GM19193 (cell line): ENCODE measurements at regions not wholly inside any gene's neighbourhood (a gene's known extent, or its start where the extent isn't known, plus 50 kb on each side); places are given as distances from the start of the nearest gene placed in this dataset.

Experiments
- POLR2A ChIP-seq: IDR thresholded peaks from 4 replicates; pipeline ENCODE4 v1.6.1; 2011; ENCODE audit not compliant: insufficient read depth, insufficient read length; ENCODE audit errors: extremely low read depth

- TF ChIP-seq POLR2A = no peak
Observed at GRCh38 chr12:4030929-4031702, 157.9 kb upstream of the PARP11 start.

DNA sequence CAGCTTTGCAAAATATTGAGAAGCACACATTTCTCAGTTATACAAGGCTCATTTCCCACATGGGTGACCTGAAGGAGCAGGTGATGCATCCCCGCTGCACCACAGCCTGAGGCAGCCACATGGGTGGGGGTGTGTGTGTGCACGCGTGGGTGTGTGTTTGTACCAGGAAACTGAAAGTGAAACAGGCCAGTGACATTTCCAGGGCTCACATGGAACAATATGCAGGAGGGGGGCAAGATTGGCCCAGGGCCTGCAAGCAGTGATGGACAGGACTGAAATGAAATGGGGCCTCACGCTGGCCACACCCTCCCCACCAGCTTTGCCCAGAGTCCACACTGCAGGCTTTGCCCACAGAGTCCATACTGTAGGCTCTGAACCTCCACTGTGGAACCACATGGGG is 154.2 kb upstream of the PARP11 start:
- TF ChIP-seq POLR2A = no peak

- no peak for TF ChIP-seq POLR2A
Observed at GRCh38 chr12:4026517-4026916, 153.3 kb upstream of the PARP11 start.

DNA sequence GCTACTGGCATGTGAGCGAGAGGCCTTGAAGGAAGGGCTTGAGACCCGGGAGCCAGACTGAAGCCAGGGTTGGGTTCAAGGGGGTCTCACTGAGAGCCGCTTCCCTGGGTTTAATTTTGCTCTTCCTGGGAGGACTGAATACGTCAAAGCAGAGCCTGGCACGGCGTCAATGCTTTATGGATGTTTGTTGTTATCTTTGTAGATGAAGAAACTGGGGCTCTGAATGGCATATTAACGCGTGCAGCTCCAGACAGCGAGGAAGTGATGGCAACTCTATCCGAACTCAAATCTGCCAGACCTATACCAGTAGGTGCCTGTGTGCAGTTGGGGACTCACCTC is 152.8 kb upstream of the PARP11 start:
- no peak for TF ChIP-seq POLR2A

DNA sequence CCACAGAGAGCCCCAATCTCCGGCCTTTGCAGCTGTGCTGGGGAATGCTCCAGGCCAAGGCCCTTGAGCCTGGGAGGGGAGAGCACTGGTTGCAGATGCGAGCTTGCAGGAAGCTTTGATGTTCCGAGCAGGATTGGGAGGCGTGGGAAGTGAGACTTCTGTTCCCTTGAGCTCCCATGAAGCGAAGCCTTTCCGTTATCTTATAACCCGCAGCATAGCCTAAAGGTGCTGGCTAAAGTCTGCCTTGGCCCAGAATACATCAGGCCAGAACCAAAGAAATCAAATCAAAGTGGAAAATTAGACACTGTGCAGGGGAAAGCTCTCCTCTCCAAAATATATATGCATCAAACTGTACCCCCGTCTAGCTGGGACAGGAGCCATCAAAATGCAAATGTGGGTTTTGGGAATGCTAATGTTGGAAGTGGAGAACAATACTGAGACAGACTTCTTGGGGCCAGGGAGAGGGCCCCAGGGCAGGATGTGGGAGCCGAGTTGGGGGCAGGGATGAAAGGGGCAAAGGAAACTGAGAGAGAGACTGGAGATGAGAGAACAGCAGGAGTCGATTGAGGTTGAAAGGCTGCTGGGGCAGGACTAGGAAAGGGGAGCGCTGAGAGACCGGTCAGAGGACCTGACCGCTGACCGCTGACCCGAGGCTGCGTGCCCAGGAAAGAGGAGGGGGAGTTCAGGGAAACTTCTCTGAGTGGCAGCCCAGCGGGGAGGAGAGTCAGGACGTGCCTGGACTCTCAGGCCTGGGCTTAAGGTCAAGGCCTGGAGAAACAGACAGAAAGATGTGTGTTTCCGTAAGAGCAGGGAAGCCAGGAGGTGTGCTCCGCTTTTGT is 152.2 kb upstream of the PARP11 start:
- TF ChIP-seq POLR2A = no peak

GRCh38 chr12:4024701-4025100 is 151.5 kb upstream of the PARP11 start:
- TF ChIP-seq POLR2A = no peak

- no peak for TF ChIP-seq POLR2A
Observed at GRCh38 chr12:4015225-4016091, 142.3 kb upstream of the PARP11 start.

DNA sequence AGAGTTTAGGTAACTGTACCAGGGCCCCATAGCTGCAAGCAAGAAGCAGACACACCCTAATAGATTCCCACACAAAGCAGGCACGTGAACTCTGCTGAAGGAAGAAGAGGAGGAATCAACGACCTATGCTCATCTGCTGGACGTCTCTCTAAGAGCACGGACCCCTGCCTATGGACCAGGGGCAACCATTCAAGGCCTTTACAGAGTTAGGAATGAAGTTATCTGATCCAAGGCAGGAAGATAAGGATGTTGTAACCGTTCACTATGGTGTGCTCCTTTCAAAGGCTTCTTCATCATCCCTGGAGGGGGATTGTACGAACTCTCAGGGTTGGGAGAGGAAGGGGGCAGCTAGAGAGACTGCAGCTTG is 141.6 kb upstream of the PARP11 start:
- no peak for TF ChIP-seq POLR2A

DNA sequence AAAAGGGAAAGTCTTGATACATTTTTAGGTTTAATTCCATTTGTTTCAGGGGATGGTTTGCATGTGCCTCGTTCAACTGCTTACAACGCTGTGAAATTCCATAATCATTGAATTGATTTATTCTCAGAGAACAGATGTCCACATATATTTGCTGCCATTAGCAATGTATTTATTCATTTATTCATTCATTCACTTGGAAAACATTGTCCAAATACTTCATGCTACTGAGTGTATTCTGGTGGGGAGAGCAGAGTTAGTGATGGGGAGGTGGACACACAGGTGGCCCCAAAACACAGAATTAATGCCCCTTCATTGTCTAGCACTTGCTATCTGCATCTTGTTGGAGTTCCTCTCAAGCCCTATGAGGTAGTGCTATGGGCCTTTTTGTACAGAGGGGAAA is 141.2 kb upstream of the PARP11 start:
- TF ChIP-seq POLR2A = no peak

GRCh38 chr12:4012977-4013968 is 140.1 kb upstream of the PARP11 start:
- no peak for TF ChIP-seq POLR2A

- TF ChIP-seq POLR2A = no peak
Observed at GRCh38 chr12:4012073-4012472, 138.9 kb upstream of the PARP11 start.

GRCh38 chr12:4011597-4011996 is 138.4 kb upstream of the PARP11 start:
- no peak for TF ChIP-seq POLR2A

DNA sequence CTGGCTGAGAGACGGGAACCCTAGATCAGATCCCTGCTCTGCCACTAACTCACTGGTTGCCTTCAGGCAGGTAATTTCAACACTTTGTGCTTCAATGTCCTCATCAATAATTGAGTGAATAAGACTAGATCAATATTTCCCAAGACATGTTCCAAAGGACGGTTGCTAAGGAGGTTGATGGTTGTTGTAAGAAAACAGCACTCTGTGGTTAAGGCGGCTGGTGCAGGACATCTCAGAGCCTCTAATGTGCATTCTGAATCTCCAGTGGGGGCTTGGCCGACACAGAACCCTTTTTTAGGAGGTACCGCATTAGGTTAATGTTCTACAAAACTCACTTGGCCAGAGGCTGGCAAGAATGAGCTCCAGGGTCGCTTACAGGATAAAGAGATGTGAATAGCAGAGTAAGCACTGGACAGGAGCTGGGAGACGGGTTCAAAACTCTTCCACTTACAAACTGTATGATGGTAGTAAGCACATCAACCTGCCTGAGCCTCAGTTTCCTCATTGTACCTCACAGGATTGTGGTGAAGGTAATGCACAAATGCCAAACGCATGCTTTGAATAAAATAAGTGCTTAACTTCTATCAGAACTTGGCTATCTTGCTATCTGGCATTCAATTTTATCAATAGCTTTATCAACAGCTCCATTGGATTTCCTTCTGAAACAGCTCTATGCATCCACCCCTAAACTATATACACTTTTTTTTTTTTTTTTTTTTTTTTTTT is 136.9 kb upstream of the PARP11 start:
- no peak for TF ChIP-seq POLR2A
